NCI-H2227 (cell line): ENCODE measurements at regions not wholly inside any gene's neighbourhood (a gene's known extent, or its start where the extent isn't known, plus 50 kb on each side); places are given as distances from the start of the nearest gene placed in this dataset.
A peak's percentile ranks its signal among the peaks of the same experiment; 100 is the strongest.
"Not testable (repeated sequence)": the region's sequence is repeated elsewhere in the genome, so short reads cannot be mapped to it uniquely, and the experiment has no call there.

ENCODE experiments used
- DNase-seq: peaks from one replicate; lab custom pipeline; 2025; ENCODE audit not compliant: unreplicated experiment; lab: John Stamatoyannopoulos, UW

DNA sequence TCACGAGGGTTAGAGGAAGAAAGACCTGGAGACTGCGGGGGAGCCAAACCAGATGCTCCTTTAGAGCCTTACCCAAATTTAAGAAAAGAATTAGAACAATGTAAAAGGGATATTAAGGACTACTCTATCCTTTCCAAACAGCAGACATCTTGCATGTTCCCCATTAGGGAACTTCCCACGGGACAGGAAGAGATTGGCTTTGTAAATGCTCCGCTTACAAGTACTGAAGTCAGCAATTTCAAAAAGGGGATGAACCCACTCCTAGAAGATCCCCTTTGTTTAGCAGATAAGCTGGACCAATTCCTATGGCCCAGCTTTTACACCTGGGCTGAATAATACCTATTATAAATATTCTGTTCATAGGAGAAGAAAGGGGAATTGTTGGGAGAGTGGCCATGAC is 74.2 kb downstream of the APOBEC1 start:
- DNase-seq, result no peak

DNA sequence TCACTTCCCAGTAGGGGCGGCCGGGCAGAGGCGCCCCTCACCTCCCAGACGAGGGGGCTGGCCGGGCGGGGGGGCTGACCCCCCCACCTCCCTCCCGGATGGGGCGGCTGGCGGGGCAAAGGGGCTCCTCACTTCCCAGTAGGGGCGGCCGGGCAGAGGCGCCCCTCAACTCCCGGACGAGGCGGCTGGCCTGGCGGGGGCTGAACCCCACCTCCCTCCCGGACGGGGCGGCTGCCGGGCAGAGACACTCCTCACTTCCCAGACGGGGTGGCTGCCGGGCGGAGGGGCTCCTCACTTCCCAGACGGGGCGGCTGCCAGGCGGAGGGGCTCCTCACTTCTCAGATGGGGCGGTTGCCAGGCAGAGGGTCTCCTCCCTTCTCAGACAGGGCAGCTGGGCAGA is 75.6 kb downstream of the APOBEC1 start:
- not testable (repeated sequence) for DNase-seq

DNA sequence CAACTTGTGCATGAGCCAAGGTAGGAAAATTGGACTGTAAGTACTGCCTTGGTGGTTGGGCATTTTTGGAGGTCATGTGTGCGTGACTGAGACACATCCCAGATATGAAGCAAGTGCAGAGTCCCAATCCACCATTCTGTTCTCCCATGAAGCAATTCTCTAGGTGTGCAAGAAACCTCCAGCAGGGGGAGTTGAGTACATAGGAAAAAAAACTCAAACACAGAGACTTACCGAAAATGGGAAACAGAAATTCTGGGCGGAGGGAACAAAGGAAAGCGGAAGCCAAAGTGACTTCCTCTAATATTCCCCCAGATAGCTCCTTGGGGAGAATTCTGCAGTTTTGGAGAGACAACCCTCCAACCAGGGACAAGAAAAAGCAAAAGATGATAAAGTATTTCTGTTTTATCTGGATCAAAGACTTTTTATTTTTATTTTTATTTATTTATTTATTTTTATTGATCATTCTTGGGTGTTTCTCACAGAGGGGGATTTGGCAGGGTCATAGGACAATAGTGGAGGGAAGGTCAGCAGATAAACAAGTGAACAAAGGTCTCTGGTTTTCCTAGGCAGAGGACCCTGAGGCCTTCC is 76.9 kb downstream of the APOBEC1 start:
- DNase-seq, result peak; percentile 12

DNA sequence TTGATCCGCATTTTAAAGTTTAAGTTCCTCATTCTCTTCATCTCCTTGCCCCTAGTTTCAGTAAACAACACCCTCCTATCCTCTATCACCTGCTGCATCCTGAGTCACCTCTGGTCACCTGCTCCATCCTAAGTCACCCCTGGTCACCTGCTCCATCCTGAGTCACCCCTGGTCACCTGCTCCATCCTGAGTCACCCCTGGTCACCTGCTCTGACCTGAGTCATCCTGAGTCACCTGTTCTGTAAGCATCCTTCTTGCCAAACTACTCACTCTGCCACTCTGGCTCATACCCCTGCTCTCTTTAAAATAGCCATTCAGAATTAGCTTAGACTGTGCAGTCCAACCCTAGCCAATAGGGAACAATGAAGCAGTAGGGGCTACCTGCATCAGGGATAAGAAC is 80.6 kb upstream of the CD163 start:
- DNase-seq, result not testable (repeated sequence)

DNA sequence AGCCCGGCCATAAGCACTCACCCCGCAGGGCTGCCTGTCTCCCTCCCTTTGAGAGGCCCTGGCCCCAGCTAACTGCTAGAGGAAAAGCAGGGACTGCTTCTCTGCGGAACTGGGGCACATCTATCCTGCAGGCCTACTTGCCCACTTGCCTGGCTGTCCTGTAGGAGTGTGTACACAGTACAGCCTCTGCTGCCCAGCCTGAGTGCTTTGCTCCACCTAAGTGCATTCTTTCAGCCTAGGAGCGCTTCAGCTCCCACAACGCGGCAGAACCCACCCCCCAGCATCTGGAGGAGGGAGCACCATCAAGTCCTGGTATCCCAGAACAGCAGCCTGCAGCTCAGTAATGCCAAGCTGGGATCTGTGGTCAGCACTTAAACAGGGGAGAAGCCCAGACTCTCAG is 79.9 kb upstream of the CD163 start:
- no peak for DNase-seq

DNA sequence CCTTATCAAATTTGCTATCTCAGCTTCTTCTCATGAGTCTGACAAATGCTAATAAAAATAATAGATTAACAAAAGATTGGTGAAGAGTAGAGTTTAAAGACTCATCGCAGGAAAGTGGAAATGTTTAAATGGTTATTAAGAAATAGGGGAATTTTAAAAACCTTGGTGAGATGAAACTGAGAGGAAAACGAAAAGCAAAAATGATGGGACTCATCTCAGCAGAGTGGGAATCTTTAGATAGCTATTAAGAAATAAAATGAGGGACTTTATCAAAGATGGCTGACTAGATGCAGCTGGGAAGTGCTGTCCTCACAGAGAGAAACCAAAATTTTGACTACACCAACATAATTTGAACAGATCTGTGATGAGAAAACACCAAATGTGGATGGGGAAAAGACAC is 79.2 kb upstream of the CD163 start:
- no peak for DNase-seq

DNA sequence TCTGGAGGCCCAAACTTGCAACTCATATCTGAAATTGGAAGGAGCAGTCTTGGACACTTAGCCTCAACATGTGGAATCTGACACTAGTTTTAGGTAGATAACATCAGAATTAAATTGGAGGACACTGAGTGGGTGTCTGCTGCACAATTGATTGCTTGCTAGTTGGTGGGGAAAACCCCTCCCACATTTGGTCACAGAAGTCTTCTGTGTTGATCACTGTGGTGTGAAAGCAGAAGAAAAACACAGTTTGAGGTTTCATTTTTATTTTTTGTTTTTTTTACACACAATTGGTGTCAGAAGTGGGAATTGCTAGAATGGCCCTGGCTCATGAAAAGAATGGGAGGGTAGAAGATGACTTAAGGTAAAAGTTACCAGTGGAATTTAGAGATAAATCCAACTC is 78.0 kb upstream of the CD163 start:
- no peak for DNase-seq

DNA sequence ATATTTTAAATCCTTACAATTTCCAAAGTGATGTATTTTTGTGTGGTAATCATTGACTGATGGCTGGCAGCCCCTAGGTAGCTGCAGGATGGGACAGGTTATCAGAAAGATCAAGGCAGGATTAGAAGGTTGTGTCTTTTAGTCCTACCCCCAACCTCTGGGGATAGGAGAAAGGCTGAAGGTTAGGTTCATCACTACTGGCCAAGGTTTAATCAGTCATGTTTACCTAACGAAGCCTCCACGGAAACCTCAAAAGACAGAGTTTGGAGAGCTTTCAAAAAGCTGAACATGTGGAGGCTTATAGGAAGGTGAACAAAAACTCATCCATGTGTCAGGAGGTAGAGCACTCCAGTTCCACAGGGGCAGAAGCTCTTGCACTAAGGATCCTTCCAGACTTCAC is 77.5 kb upstream of the CD163 start:
- DNase-seq, result no peak

DNA sequence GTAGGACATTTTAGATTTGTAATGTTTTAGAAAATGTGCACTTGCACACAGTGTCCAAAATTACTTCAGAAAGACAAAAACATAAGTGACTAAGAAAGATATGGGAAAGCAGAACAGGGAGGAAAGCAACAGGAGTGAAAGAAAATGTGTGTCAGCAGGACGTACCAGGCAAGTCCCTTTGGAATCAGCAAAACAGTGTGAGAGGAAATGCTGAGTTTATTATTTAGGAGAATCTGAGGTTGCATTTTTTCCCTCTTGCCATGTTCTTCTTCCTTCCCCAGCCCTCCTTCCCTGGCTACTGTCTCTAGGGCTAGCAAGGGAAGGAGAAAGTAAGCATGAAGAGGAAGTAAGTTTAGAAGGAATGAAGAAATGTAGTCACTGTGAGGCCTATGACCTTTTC is 67.7 kb upstream of the CD163 start:
- DNase-seq, result no peak

DNA sequence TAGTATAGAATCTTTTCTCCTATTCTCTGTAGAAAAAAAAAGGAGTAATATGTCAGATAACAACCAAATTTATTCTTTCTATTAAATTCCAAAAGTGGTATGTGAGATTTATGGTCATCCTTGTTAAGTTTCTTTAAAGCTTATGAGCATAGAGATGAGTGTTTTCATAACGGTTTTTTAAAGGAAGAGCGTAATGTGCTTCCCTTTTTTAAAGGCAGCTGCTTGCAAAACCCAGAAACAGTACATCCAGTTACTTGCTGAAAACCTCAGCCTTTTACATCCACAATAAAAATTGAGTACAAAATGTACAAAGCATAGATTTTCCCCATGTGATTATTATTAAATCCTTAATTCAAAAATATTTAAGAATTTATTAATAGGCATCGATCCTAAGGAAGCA is 53.6 kb upstream of the CD163 start:
- DNase-seq, result no peak

DNA sequence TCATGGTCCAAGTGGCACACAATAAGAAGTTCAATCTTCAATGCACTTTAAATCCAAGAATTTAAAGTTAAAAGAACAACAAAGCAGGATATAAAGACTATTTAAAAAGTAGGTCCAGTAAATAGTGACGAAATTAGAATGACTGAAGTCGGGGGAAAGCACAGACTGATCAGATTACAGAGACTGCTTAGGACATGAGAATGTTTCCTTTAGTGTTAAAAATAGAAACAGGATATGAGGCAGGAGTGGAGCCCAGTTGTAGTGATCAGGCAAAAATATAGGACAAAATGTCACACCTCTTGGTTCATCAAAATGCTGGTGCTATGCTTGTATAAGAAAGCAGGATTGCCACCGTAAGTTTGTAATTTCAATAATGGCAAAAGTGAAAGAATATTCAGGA is 52.2 kb upstream of the CD163 start:
- DNase-seq, result no peak

DNA sequence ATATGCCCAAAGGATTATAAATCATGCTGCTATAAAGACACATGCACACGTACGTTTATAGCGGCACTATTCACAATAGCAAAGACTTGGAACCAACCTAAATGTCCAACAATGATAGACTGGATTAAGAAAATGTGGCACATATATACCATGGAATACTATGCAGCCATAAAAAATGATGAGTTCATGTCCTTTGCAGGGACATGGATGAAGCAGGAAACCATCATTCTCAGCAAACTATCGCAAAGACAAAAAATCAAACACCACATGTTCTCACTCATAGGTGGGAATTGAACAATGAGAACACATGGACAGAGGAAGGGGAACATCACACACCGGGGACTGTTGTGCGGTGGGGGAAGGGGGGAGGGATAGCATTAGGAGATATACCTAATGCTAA is 51.3 kb upstream of the CD163 start:
- not testable (repeated sequence) for DNase-seq
